ENCODE measurements at regions not wholly inside any gene's neighbourhood (a gene's known extent, or its start where the extent isn't known, plus 50 kb on each side); places are given as distances from the start of the nearest gene placed in this dataset.

DNA sequence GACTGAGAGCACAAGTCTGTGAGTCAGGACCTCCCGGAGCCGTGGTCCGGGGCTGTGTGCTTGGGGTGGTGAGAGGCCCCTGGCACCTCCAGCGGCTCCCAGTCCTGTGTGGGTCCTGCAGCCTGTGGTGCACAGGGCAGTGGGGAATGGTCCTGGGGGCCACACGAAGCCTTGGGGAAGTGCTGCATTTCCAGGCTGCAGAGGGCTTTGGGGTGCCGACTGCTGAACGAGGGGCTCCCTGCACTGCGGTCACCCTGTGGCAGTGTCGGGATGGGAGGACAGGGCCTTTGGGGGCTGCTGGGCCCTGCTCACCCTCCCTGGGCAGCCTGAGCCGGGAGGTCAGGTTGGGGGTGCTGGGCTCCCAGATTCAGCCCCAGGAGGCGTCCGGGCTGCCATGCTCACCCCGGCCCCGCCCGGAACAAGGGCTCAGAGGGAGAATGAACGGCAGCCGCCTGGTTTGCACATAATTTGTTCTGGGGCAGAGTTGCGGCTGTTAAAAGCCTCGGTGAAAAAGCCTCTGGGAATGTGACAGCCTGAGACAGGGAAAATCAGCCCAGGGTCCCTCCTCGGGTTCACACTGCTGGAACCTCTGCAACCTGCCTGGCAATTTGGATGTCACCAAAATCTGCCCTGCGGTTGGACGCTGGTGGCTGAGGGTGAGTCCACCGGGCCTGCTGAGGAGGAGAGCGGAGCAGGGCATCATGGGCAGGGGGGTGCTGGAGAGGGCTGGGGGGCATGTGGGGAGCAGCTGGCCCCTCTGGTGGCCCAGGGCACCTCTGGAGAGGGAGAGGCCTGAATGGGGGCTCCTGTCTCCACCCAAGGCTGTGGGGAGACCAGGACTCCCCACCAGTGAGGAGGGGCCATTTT is 109.2 kb downstream of the KIF26A start:
- no peak for TF ChIP-seq EZH2 (IDR thresholded peaks at IDR 0.05; ENCODE audit: low read length)
- TF ChIP-seq, protein P1, sequence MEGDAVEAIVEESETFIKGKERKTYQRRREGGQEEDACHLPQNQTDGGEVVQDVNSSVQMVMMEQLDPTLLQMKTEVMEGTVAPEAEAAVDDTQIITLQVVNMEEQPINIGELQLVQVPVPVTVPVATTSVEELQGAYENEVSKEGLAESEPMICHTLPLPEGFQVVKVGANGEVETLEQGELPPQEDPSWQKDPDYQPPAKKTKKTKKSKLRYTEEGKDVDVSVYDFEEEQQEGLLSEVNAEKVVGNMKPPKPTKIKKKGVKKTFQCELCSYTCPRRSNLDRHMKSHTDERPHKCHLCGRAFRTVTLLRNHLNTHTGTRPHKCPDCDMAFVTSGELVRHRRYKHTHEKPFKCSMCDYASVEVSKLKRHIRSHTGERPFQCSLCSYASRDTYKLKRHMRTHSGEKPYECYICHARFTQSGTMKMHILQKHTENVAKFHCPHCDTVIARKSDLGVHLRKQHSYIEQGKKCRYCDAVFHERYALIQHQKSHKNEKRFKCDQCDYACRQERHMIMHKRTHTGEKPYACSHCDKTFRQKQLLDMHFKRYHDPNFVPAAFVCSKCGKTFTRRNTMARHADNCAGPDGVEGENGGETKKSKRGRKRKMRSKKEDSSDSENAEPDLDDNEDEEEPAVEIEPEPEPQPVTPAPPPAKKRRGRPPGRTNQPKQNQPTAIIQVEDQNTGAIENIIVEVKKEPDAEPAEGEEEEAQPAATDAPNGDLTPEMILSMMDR (optimal IDR thresholded peaks at IDR 0.05 in 1 of 3, IDR thresholded peaks at IDR 0.05 in 1 of 3, conservative IDR thresholded peaks at IDR 0.05 in 1 of 3; ENCODE audit: extremely low read depth in 1 of 3, insufficient read depth in 2 of 3, low read length in 3 of 3), result no peak
